ENCODE measurements at regions not wholly inside any gene's neighbourhood (a gene's known extent, or its start where the extent isn't known, plus 50 kb on each side); places are given as distances from the start of the nearest gene placed in this dataset.

- peaks cover 3% of the 10 kb centered on the region for H3K27me3 Mint-ChIP-seq
- intact Hi-C loops (cut with micrococcal nuclease), result no loop called here
- no peaks in the 10 kb centered on the region for H3K4me1 ChIP-seq (ENCODE audit: control insufficient read depth in 2 of 2, insufficient read depth in 2 of 2, low read length in 2 of 2)
- H3K4me2 ChIP-seq (replicated peaks; ENCODE audit: low read depth, low read length, poor library complexity, severe bottlenecking), result no peak overlapping the region
- H3K4me1 Mint-ChIP-seq, result peaks cover 3% of the 10 kb centered on the region
- H3K79me2 ChIP-seq (ENCODE audit: control insufficient read depth, insufficient read depth, low read length), result no peaks in the 10 kb centered on the region
- no peaks in the 10 kb centered on the region for H3K9me3 ChIP-seq (ENCODE audit: control extremely low read depth in 1 of 3, control insufficient read depth in 2 of 3, insufficient read depth in 1 of 3, low read length in 2 of 3)
- TF ChIP-seq EZH2 (IDR thresholded peaks at IDR 0.05; ENCODE audit: borderline replicate concordance, insufficient read depth, low read depth, low read length, poor library complexity, severe bottlenecking) (no peak), CTCF (IDR thresholded peaks at IDR 0.05) (no peak)
- no peak overlapping the region for H3K27ac ChIP-seq (ENCODE audit: low read length in 2 of 2)
- H3K4me3 ChIP-seq (ENCODE audit: control extremely low read depth in 1 of 5, extremely low read depth in 1 of 5, insufficient read depth in 1 of 5, low read depth in 2 of 5, low read length in 4 of 5), result no peak overlapping the region
- H3K4me3 Mint-ChIP-seq, result no peak overlapping the region
- CTCF ChIA-PET, result interaction anchor here (1.0 kb wide), 1 partner anchor 13 kb away, joined by 3 read pairs; no protein-coding TSS in a partner anchor
- no peak overlapping the region for H3K27ac Mint-ChIP-seq
- no peaks in the 10 kb centered on the region for H3K27me3 ChIP-seq (replicated peaks in 1 of 4; ENCODE audit: control extremely low read depth in 1 of 4, control insufficient read depth in 3 of 4, insufficient read depth in 4 of 4, low read length in 3 of 4)
- H3K9me3 Mint-ChIP-seq (ENCODE audit: insufficient read depth), result no peaks in the 10 kb centered on the region
- no peak overlapping the region for H3K9ac ChIP-seq (ENCODE audit: low read length)
- DNase-seq (no peak), ATAC-seq (ENCODE audit: low read depth) (no peak)
- H3K36me3 ChIP-seq (replicated peaks in 1 of 2; ENCODE audit: control extremely low read depth in 1 of 2, control insufficient read depth in 1 of 2, extremely low read depth in 1 of 2, insufficient read depth in 2 of 2, low read length in 1 of 2), result no peaks in the 10 kb centered on the region
- H2AFZ ChIP-seq (ENCODE audit: insufficient read depth, low read depth, low read length, poor library complexity, severe bottlenecking), result no peak overlapping the region
- POLR2A ChIA-PET, result no interaction called here
- H4K20me1 ChIP-seq (ENCODE audit: control insufficient read depth, insufficient read depth, low read length, poor library complexity, severe bottlenecking), result no peaks in the 10 kb centered on the region
Measured at GRCh38 chr6:71453371-71453706, 164.7 kb downstream of the OGFRL1 start.

- Mint-ChIP-seq H3K4me1 (peaks cover 6% of the 10 kb centered on the region), H3K27ac (no peak overlapping the region), H3K4me3 (no peak overlapping the region), H3K27me3 (no peaks in the 10 kb centered on the region), H3K9me3 (ENCODE audit: insufficient read depth) (no peaks in the 10 kb centered on the region)
- ChIA-PET CTCF (no interaction called here), POLR2A (no interaction called here)
- TF ChIP-seq CTCF (IDR thresholded peaks at IDR 0.05), result no peak
- TF ChIP-seq EZH2 (IDR thresholded peaks at IDR 0.05; ENCODE audit: borderline replicate concordance, insufficient read depth, low read depth, low read length, poor library complexity, severe bottlenecking), result no peak
- intact Hi-C loops (cut with micrococcal nuclease), result no loop called here
- Histone ChIP-seq H2AFZ (ENCODE audit: insufficient read depth, low read depth, low read length, poor library complexity, severe bottlenecking) (no peak overlapping the region), H3K79me2 (ENCODE audit: control insufficient read depth, insufficient read depth, low read length) (no peaks in the 10 kb centered on the region), H3K27me3 (replicated peaks in 1 of 4; ENCODE audit: control extremely low read depth in 1 of 4, control insufficient read depth in 3 of 4, insufficient read depth in 4 of 4, low read length in 3 of 4) (no peaks in the 10 kb centered on the region), H3K9me3 (ENCODE audit: control extremely low read depth in 1 of 3, control insufficient read depth in 2 of 3, insufficient read depth in 1 of 3, low read length in 2 of 3) (no peaks in the 10 kb centered on the region), H3K27ac (ENCODE audit: low read length in 2 of 2) (no peak overlapping the region), H3K4me2 (replicated peaks; ENCODE audit: low read depth, low read length, poor library complexity, severe bottlenecking) (no peak overlapping the region), H3K4me1 (ENCODE audit: control insufficient read depth in 2 of 2, insufficient read depth in 2 of 2, low read length in 2 of 2) (peaks cover 0 to 2% of the 10 kb centered on the region in 2 donors), H3K36me3 (replicated peaks in 1 of 2; ENCODE audit: control extremely low read depth in 1 of 2, control insufficient read depth in 1 of 2, extremely low read depth in 1 of 2, insufficient read depth in 2 of 2, low read length in 1 of 2) (no peaks in the 10 kb centered on the region), H3K9ac (ENCODE audit: low read length) (no peak overlapping the region), H3K4me3 (ENCODE audit: control extremely low read depth in 1 of 5, extremely low read depth in 1 of 5, insufficient read depth in 1 of 5, low read depth in 2 of 5, low read length in 4 of 5) (no peak overlapping the region), H4K20me1 (ENCODE audit: control insufficient read depth, insufficient read depth, low read length, poor library complexity, severe bottlenecking) (no peaks in the 10 kb centered on the region)
- DNase-seq (no peak), ATAC-seq (ENCODE audit: low read depth) (no peak)
- WGBS (ENCODE audit: insufficient coverage), result 100% methylated on average over 1 of the region's 1 CpG
Measured at GRCh38 chr6:71454056-71454455, 165.4 kb downstream of the OGFRL1 start.
